IMR-90 (cell line): ENCODE measurements at regions not wholly inside any gene's neighbourhood (a gene's known extent, or its start where the extent isn't known, plus 50 kb on each side); places are given as distances from the start of the nearest gene placed in this dataset.

Experiments used
- ATAC-seq: fragments of 200-7000 bp; cut with Tn5 transposase; 2 replicates; pipeline ENCODE4 v1.9.1; 2020; ENCODE audit warnings: low read depth, mild to moderate bottlenecking, moderate library complexity
- BruUV-seq: library from RNA; stranded (reverse); fragments of 400-500 nt; replicated peaks from 2 replicates; lab custom pipeline; 2021; lab: Mats Ljungman, UMichigan
- CTCF ChIA-PET: fragments of 300-600 bp; formaldehyde crosslinking; extraction: SDS; loops from one replicate; lab custom pipeline; 2021; ENCODE audit warnings: antibody characterized with exemption; lab: Yijun Ruan, JAX
- POLR2A ChIA-PET: fragments of 300-600 bp; sonication (Branson Sonifier 250); formaldehyde crosslinking; loops from one replicate; lab custom pipeline; 2022; ENCODE audit warnings: antibody characterized with exemption; ENCODE audit not compliant: unreplicated experiment; lab: Charles Lee
- DNase-seq: peaks from one replicate; pipeline ENCODE4 v3.0.0; 2013
- H2AFZ ChIP-seq: replicated peaks from 2 replicates; pipeline ENCODE3; 2013; ENCODE audit warnings: low read length, mild to moderate bottlenecking; ENCODE audit not compliant: poor library complexity
- H2AK5ac ChIP-seq: 2 replicates; pipeline ENCODE4 v1.6.1; 2013; ENCODE audit warnings: low read depth, low read length, inconsistent platforms
- H2AK9ac ChIP-seq: replicated peaks from 2 replicates; pipeline ENCODE3; 2013; ENCODE audit warnings: mild to moderate bottlenecking, low read depth, low read length, moderate library complexity; ENCODE audit not compliant: poor library complexity
- H2BK120ac ChIP-seq: 2 replicates; pipeline ENCODE4 v1.6.1; 2013; ENCODE audit warnings: low read depth, low read length, inconsistent platforms
- H2BK15ac ChIP-seq: 3 replicates; pipeline ENCODE4 v1.6.1; 2013; ENCODE audit warnings: low read depth, low read length, inconsistent platforms
- H2BK20ac ChIP-seq: 2 replicates; pipeline ENCODE4 v1.6.1; 2013; ENCODE audit warnings: low read depth, mild to moderate bottlenecking, inconsistent platforms, low read length, moderate library complexity
- H2BK5ac ChIP-seq: 2 replicates; pipeline ENCODE4 v1.6.1; 2013; ENCODE audit warnings: mild to moderate bottlenecking, low read depth, low read length, inconsistent platforms; ENCODE audit not compliant: poor library complexity, severe bottlenecking
- H3K14ac ChIP-seq: replicated peaks from 2 replicates; pipeline ENCODE4 v1.6.1; 2013; ENCODE audit warnings: low read depth, low read length, inconsistent platforms
- H3K18ac ChIP-seq: 2 replicates; pipeline ENCODE4 v1.6.1; 2013; ENCODE audit warnings: low read depth, low read length, control low read depth
- H3K23ac ChIP-seq: 2 replicates; pipeline ENCODE4 v1.6.1; 2013; ENCODE audit warnings: low read depth, low read length, inconsistent platforms
- H3K27ac ChIP-seq: 2 replicates; pipeline ENCODE4 v1.5.1; 2013; ENCODE audit warnings: mild to moderate bottlenecking, control low read depth, low read length; ENCODE audit not compliant: insufficient read depth
- H3K27me3 ChIP-seq: 2 replicates; pipeline ENCODE4 v1.6.1; 2013; ENCODE audit warnings: low read length; ENCODE audit not compliant: control insufficient read depth, insufficient read depth
- H3K36me3 ChIP-seq: 2 replicates; pipeline ENCODE4 v1.6.1; 2013; ENCODE audit warnings: low read length, mixed read lengths; ENCODE audit not compliant: control insufficient read depth, insufficient read depth
- H3K4ac ChIP-seq: 2 replicates; pipeline ENCODE4 v1.6.1; 2013; ENCODE audit warnings: low read depth, low read length, inconsistent platforms
- H3K4me1 ChIP-seq: 2 replicates; pipeline ENCODE4 v1.6.1; 2013; ENCODE audit warnings: low read length, mixed read lengths; ENCODE audit not compliant: control insufficient read depth, insufficient read depth
- H3K4me2 ChIP-seq: 2 replicates; pipeline ENCODE4 v1.6.1; 2013; ENCODE audit warnings: low read depth, mild to moderate bottlenecking, control low read depth, low read length, moderate library complexity
- H3K4me3 ChIP-seq: 2 replicates; pipeline ENCODE4 v1.5.1; 2013; ENCODE audit warnings: low read depth, mild to moderate bottlenecking, control low read depth, low read length, moderate library complexity; ENCODE audit not compliant: insufficient read depth
- H3K56ac ChIP-seq: 2 replicates; pipeline ENCODE4 v1.6.1; 2013; ENCODE audit warnings: low read length, inconsistent platforms; ENCODE audit not compliant: insufficient read depth; ENCODE audit errors: extremely low read depth
- H3K79me1 ChIP-seq, 2 experiments: 2 replicates each; pipeline ENCODE4 v1.6.1; 2013; ENCODE audit warnings: low read length in 2 of 2, inconsistent platforms in 1 of 2, low read depth in 1 of 2
- H3K9ac ChIP-seq: 2 replicates; pipeline ENCODE4 v1.6.1; 2013; ENCODE audit warnings: low read depth, low read length, control low read depth
- H3K9me1 ChIP-seq: 2 replicates; pipeline ENCODE4 v1.6.1; 2013; ENCODE audit warnings: low read length, inconsistent platforms; ENCODE audit not compliant: insufficient read depth
- H3K9me3 ChIP-seq: 2 replicates; pipeline ENCODE4 v1.6.1; 2013; ENCODE audit warnings: low read length; ENCODE audit not compliant: control insufficient read depth, insufficient read depth
- H4K20me1 ChIP-seq: 2 replicates; pipeline ENCODE4 v1.6.1; 2013; ENCODE audit warnings: low read length, inconsistent platforms; ENCODE audit not compliant: insufficient read depth
- H4K5ac ChIP-seq: 2 replicates; pipeline ENCODE4 v1.6.1; 2013; ENCODE audit warnings: mild to moderate bottlenecking, low read depth, low read length, control low read depth
- H4K8ac ChIP-seq, 2 experiments: 2 replicates each; pipeline ENCODE4 v1.6.1; 2013; ENCODE audit warnings: low read depth in 2 of 2, low read length in 2 of 2, control low read depth in 1 of 2, inconsistent platforms in 1 of 2
- H4K91ac ChIP-seq: 2 replicates; pipeline ENCODE4 v1.6.1; 2013; ENCODE audit warnings: low read depth, low read length, inconsistent platforms; ENCODE audit not compliant: insufficient read depth
- ELK1 ChIP-seq: fragments of 150-350 bp; IDR thresholded peaks from 2 replicates; pipeline ENCODE4 v1.6.1; 2016; ENCODE audit warnings: low read depth, mild to moderate bottlenecking, low read length, moderate library complexity, borderline replicate concordance
- USF2 ChIP-seq: fragments of 150-350 bp; IDR thresholded peaks from 2 replicates; pipeline ENCODE4 v1.6.1; 2017; ENCODE audit warnings: mild to moderate bottlenecking, antibody characterized with exemption, low read length, low read depth
- WGBS, 2 experiments: methylation state at CpG; one replicate each; pipeline versions ENCODE4 v1.1.5 to v1.1.7; 2013; ENCODE audit warnings: missing lambda C conversion rate in 2 of 2; ENCODE audit not compliant: insufficient read length in 1 of 2; ENCODE audit errors: extremely low coverage in 2 of 2; 5-methylcytosine and 5-hydroxymethylcytosine counted together
- dilution Hi-C: fragments of 300-500 bp; cut with HindIII; formaldehyde crosslinking; loops from one replicate; pipeline ENCODE4 v1.14.3; 2018; ENCODE audit warnings: low sequenced_read_pairs; ENCODE audit not compliant: unreplicated experiment
- in situ Hi-C: fragments of 300-500 bp; cut with MboI; formaldehyde crosslinking; loops from 3 replicates; pipeline ENCODE4 v1.14.3; 2019; ENCODE audit warnings: low sequenced_read_pairs, inconsistent platforms, mixed read lengths
- intact Hi-C: fragments of 100-400 bp; cut with micrococcal nuclease; formaldehyde crosslinking; loops from 2 replicates; pipeline ENCODE4 v1.10.0; 2022

DNA sequence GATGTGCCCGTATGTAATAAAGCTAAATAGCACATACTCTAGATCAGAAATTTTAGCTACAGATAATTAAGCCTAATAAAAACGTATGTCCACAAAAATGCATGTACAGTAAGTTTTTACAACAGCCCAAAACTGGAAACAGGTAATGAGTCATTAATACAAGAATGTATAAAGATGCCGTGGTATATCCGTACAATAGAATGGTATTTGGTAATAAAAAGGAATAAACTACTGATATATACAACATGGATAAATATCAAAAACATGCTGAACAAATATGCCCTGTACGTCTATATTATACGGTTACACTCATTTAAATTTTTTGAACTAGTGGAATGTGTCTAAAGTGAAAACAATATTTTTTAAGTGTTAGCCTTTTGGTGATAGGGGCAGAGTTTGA, 128.2 kb upstream of the ADGRB3 start:
- Histone ChIP-seq H2BK15ac (no peak overlapping the region), H3K14ac (no peak overlapping the region), H4K91ac (no peak overlapping the region), H2AK5ac (no peak overlapping the region), H2BK20ac (no peak overlapping the region), H3K9me3 (peaks cover 5% of the 10 kb centered on the region; the same call in 1 of the 2 replicates), H3K56ac (no peak overlapping the region), H4K8ac (no peak overlapping the region), H3K4me1 (no peaks in the 10 kb centered on the region), H4K5ac (no peak overlapping the region), H3K4me3 (no peak overlapping the region), H3K27ac (no peak overlapping the region), H3K23ac (no peak overlapping the region), H3K9me1 (no peaks in the 10 kb centered on the region), H3K27me3 (no peaks in the 10 kb centered on the region), H3K4me2 (no peak overlapping the region), H3K79me1 (no peaks in the 10 kb centered on the region), H2AK9ac (no peak overlapping the region), H2BK5ac (no peak overlapping the region), H3K36me3 (no peaks in the 10 kb centered on the region), H4K20me1 (no peaks in the 10 kb centered on the region), H3K18ac (no peak overlapping the region), H2BK120ac (no peak overlapping the region), H2AFZ (no peak overlapping the region), H3K9ac (no peak overlapping the region), H3K4ac (no peak overlapping the region)
- TF ChIP-seq ELK1 (no peak), USF2 (no peak)
- no CpG with 5 or more reads among the region's 6 CpGs for WGBS, 2 experiments
- in situ Hi-C loops: no loop called here
- ChIA-PET CTCF (no interaction called here), POLR2A (no interaction called here)
- no TSS peak for BruUV-seq
- DNase-seq (no peak), ATAC-seq (no peak)
- dilution Hi-C loops: no loop called here
- intact Hi-C loops: no loop called here
